ENCODE measurements at regions not wholly inside any gene's neighbourhood (a gene's known extent, or its start where the extent isn't known, plus 50 kb on each side); places are given as distances from the start of the nearest gene placed in this dataset.

DNA sequence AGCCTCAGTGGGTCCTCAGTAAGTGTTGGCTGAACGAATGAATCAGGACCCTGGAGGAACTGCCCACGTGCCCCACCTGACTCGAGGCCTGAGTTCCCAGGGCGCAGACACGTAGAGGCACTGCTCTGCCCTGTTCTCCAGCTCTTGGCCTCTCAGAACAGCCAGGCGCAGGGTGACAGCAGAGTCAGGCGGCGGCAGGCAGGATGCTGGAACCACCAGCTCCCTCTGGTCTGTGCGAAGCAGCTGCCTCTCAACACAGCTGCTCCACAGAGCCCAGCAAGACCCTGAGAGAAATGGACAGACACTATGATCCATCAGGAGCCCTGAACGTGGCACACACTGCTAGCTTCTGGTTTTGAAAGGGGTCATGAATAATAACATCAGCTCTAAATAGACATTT lies 53.1 kb upstream of the BCO1 start:
- Histone ChIP-seq H3K36me3 (ENCODE audit: insufficient read depth, low read length) (no peaks in the 10 kb centered on the region), H3K9me3 (ENCODE audit: insufficient read depth, low read length, severe bottlenecking) (no peaks in the 10 kb centered on the region), H3K4me1 (ENCODE audit: insufficient read depth, low read length) (no peaks in the 10 kb centered on the region), H3K4me3 (ENCODE audit: low read depth in 1 of 2, low read length in 2 of 2) (no peak overlapping the region), H3K27ac (ENCODE audit: low read length) (no peak overlapping the region), H2AFZ (ENCODE audit: low read depth, low read length) (no peak overlapping the region), H3K4me2 (ENCODE audit: insufficient read depth, low read length) (no peak overlapping the region), H3K9ac (ENCODE audit: low read depth, low read length) (no peak overlapping the region), H4K20me1 (ENCODE audit: insufficient read depth, low read length) (no peaks in the 10 kb centered on the region), H3K27me3 (ENCODE audit: insufficient read depth, low read length, poor library complexity) (no peaks in the 10 kb centered on the region), H3K79me2 (ENCODE audit: insufficient read depth, low read length) (no peaks in the 10 kb centered on the region)
- DNase-seq (no peak), ATAC-seq (ENCODE audit: insufficient read depth, low read depth) (no peak)
- no peak for TF ChIP-seq EZH2 (IDR thresholded peaks at IDR 0.05; ENCODE audit: borderline replicate concordance, low read depth, low read length, severe bottlenecking)

DNA sequence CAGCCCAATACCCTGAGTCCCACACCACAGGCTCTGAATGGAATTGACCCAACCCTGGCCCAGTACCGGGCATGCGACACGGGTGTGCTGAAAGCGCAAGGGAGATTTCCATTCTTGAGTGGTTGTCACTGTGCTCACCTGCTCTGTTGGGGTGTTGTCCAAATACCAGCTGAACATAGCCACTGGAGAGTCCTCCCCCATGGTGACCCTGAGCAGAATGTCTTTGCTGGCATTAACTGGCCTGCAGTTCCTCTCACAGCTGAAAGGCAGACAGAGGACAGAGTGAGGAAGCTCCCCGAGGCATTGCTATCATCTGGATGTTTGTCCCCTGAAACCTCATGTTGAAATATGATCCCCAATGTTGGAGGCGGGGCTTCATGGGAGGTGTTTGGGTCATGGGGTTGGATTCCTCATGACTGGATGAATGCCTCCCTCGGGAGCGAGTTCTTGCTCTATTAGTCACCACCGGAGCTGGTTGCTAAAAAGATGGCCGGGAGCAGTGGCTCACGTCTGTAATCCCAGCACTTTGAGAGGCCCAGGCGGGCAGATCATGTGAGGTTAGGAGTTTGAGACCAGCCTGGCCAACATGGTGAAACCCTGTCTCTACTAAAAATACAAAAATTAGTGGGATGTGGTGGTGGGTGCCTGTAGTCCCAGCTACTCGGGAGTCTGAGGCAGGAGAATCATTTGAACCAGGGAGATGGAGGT lies 57.3 kb upstream of the BCO1 start:
- DNase-seq (no peak), ATAC-seq (ENCODE audit: insufficient read depth, low read depth) (no peak)
- Histone ChIP-seq H3K27ac (ENCODE audit: low read length) (no peak overlapping the region), H2AFZ (ENCODE audit: low read depth, low read length) (no peak overlapping the region), H3K4me2 (ENCODE audit: insufficient read depth, low read length) (no peak overlapping the region), H3K27me3 (ENCODE audit: insufficient read depth, low read length, poor library complexity) (no peaks in the 10 kb centered on the region), H3K9me3 (ENCODE audit: insufficient read depth, low read length, severe bottlenecking) (no peaks in the 10 kb centered on the region), H3K36me3 (ENCODE audit: insufficient read depth, low read length) (no peaks in the 10 kb centered on the region), H3K9ac (ENCODE audit: low read depth, low read length) (no peak overlapping the region), H4K20me1 (ENCODE audit: insufficient read depth, low read length) (no peaks in the 10 kb centered on the region), H3K4me1 (ENCODE audit: insufficient read depth, low read length) (no peaks in the 10 kb centered on the region), H3K79me2 (ENCODE audit: insufficient read depth, low read length) (no peaks in the 10 kb centered on the region), H3K4me3 (ENCODE audit: low read depth in 1 of 2, low read length in 2 of 2) (no peak overlapping the region)
- TF ChIP-seq, protein P1, sequence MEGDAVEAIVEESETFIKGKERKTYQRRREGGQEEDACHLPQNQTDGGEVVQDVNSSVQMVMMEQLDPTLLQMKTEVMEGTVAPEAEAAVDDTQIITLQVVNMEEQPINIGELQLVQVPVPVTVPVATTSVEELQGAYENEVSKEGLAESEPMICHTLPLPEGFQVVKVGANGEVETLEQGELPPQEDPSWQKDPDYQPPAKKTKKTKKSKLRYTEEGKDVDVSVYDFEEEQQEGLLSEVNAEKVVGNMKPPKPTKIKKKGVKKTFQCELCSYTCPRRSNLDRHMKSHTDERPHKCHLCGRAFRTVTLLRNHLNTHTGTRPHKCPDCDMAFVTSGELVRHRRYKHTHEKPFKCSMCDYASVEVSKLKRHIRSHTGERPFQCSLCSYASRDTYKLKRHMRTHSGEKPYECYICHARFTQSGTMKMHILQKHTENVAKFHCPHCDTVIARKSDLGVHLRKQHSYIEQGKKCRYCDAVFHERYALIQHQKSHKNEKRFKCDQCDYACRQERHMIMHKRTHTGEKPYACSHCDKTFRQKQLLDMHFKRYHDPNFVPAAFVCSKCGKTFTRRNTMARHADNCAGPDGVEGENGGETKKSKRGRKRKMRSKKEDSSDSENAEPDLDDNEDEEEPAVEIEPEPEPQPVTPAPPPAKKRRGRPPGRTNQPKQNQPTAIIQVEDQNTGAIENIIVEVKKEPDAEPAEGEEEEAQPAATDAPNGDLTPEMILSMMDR (IDR thresholded peaks at IDR 0.05; ENCODE audit: borderline replicate concordance, extremely low read depth, low read length, poor library complexity, severe bottlenecking): no peak
- no peak for TF ChIP-seq EZH2 (IDR thresholded peaks at IDR 0.05; ENCODE audit: borderline replicate concordance, low read depth, low read length, severe bottlenecking)

DNA sequence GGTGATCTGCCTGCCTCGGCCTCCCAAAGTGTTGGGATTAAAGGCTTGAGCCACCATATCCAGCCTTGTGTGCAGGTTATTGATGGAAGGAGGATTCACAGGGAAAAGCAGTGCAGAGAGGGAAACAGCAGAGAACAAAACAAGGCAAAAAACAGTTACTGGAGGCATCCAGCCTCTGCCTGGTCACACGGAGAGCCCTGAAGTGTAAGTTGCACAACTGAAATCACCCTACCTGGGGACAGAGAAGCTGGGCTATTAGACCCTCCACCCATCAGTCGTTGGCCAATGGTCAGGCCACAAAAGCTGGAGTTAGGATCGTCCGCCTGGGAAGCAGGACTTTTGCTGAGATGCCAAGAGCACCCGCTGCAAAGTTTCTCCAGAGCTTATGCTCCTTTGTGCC lies 57.9 kb upstream of the BCO1 start:
- Histone ChIP-seq H3K27ac (ENCODE audit: low read length) (no peak overlapping the region), H3K4me3 (ENCODE audit: low read depth in 1 of 2, low read length in 2 of 2) (no peak overlapping the region), H3K4me2 (ENCODE audit: insufficient read depth, low read length) (no peak overlapping the region), H4K20me1 (ENCODE audit: insufficient read depth, low read length) (no peaks in the 10 kb centered on the region), H3K27me3 (ENCODE audit: insufficient read depth, low read length, poor library complexity) (no peaks in the 10 kb centered on the region), H3K9me3 (ENCODE audit: insufficient read depth, low read length, severe bottlenecking) (no peaks in the 10 kb centered on the region), H3K4me1 (ENCODE audit: insufficient read depth, low read length) (no peaks in the 10 kb centered on the region), H3K79me2 (ENCODE audit: insufficient read depth, low read length) (no peaks in the 10 kb centered on the region), H3K36me3 (ENCODE audit: insufficient read depth, low read length) (no peaks in the 10 kb centered on the region), H3K9ac (ENCODE audit: low read depth, low read length) (no peak overlapping the region), H2AFZ (ENCODE audit: low read depth, low read length) (no peak overlapping the region)
- TF ChIP-seq, protein P1 (IDR thresholded peaks at IDR 0.05; ENCODE audit: borderline replicate concordance, extremely low read depth, low read length, poor library complexity, severe bottlenecking): no peak
- no peak for TF ChIP-seq EZH2 (IDR thresholded peaks at IDR 0.05; ENCODE audit: borderline replicate concordance, low read depth, low read length, severe bottlenecking)
- ATAC-seq (ENCODE audit: insufficient read depth, low read depth) (no peak), DNase-seq (no peak)

DNA sequence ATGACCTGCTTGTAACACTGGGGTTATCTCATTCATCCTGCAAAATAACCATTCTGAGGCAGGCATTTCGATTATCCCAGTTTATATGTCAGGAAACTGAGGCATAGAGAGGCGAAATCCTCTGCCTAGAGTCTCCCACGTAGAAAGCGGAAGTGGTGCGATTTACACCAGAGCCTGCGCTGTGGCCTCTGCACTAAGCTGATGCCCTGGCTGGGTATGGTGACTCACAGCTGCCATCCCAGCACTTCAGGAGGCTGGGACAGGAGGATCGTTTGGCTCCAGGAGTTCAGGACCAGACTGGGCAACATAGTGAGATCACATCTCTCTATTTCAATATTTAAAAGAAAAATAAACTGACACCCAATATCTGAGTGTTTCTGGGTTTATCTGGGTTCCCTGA lies 59.3 kb upstream of the BCO1 start:
- Histone ChIP-seq H3K9ac (ENCODE audit: low read depth, low read length) (no peak overlapping the region), H3K4me3 (ENCODE audit: low read depth in 1 of 2, low read length in 2 of 2) (no peak overlapping the region), H3K4me1 (ENCODE audit: insufficient read depth, low read length) (no peaks in the 10 kb centered on the region), H3K36me3 (ENCODE audit: insufficient read depth, low read length) (no peaks in the 10 kb centered on the region), H3K27me3 (ENCODE audit: insufficient read depth, low read length, poor library complexity) (no peaks in the 10 kb centered on the region), H2AFZ (ENCODE audit: low read depth, low read length) (no peak overlapping the region), H3K9me3 (ENCODE audit: insufficient read depth, low read length, severe bottlenecking) (no peaks in the 10 kb centered on the region), H3K27ac (ENCODE audit: low read length) (no peak overlapping the region), H3K79me2 (ENCODE audit: insufficient read depth, low read length) (no peaks in the 10 kb centered on the region), H4K20me1 (ENCODE audit: insufficient read depth, low read length) (no peaks in the 10 kb centered on the region), H3K4me2 (ENCODE audit: insufficient read depth, low read length) (no peak overlapping the region)
- ATAC-seq (ENCODE audit: insufficient read depth, low read depth): no peak
- no peak for TF ChIP-seq EZH2 (IDR thresholded peaks at IDR 0.05; ENCODE audit: borderline replicate concordance, low read depth, low read length, severe bottlenecking)
- TF ChIP-seq, protein P1 (IDR thresholded peaks at IDR 0.05; ENCODE audit: borderline replicate concordance, extremely low read depth, low read length, poor library complexity, severe bottlenecking): no peak
- no peak for DNase-seq

Measured in DND-41 (cell line).